Adipocyte (in vitro differentiated cells): ENCODE measurements at regions not wholly inside any gene's neighbourhood (a gene's known extent, or its start where the extent isn't known, plus 50 kb on each side); places are given as distances from the start of the nearest gene placed in this dataset.

ENCODE experiments used
- DNase-seq: peaks from one replicate; pipeline ENCODE4 v3.0.0-alpha.2; 2015; ENCODE audit warnings: low read depth
- H3K27me3 ChIP-seq: replicated peaks from 2 replicates; pipeline ENCODE4 v1.7.0; 2013; ENCODE audit warnings: mild to moderate bottlenecking, low read length, moderate library complexity; ENCODE audit not compliant: control insufficient read depth, insufficient read depth
- H3K36me3 ChIP-seq: 2 replicates; pipeline ENCODE4 v1.7.0; 2013; ENCODE audit warnings: low read length, mild to moderate bottlenecking, moderate library complexity; ENCODE audit not compliant: control insufficient read depth, insufficient read depth, severe bottlenecking
- H3K4me1 ChIP-seq: 2 replicates; pipeline ENCODE4 v1.7.0; 2013; ENCODE audit warnings: mild to moderate bottlenecking, low read length, moderate library complexity; ENCODE audit not compliant: control insufficient read depth, insufficient read depth
- H3K4me3 ChIP-seq: 2 replicates; pipeline ENCODE4 v1.7.0; 2013; ENCODE audit warnings: mild to moderate bottlenecking, low read length, moderate library complexity
- H3K9ac ChIP-seq: 2 replicates; pipeline ENCODE4 v1.7.0; 2013; ENCODE audit warnings: mild to moderate bottlenecking, low read length, moderate library complexity
- H3K9me3 ChIP-seq: 2 replicates; pipeline ENCODE4 v1.7.0; 2013; ENCODE audit warnings: mild to moderate bottlenecking, low read length, moderate library complexity; ENCODE audit not compliant: control insufficient read depth

DNA sequence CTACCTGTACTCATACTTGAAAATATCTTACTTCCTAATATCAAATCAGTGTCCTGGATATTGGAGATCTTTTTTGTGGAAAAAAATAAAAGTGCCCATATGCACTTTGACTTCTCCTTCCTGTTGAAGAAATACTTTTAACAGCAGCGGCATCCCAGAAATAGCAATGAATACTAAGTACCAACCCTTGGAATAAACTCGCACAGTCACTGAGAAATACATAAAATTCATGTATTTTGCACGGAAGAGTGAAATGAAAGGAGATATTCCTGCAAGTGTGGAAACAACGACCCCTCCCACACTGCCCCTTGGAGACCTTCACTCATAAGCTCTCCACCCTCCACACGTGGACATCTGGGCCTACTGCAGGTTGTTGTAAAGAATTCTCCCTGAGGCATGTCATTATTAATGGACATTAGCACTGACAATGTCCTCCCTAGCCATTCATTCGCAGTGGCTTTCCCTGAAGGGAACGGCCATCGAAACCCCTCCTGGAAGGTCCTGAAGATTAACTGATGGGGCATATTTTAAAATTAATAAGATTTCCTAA, 407.6 kb upstream of the PFKP start:
- Histone ChIP-seq H3K36me3 (no peaks in the 10 kb centered on the region), H3K9me3 (peaks cover 3% of the 10 kb centered on the region), H3K4me3 (no peak overlapping the region), H3K27me3 (no peaks in the 10 kb centered on the region), H3K9ac (no peak overlapping the region), H3K4me1 (no peaks in the 10 kb centered on the region)
- DNase-seq, result no peak

DNA sequence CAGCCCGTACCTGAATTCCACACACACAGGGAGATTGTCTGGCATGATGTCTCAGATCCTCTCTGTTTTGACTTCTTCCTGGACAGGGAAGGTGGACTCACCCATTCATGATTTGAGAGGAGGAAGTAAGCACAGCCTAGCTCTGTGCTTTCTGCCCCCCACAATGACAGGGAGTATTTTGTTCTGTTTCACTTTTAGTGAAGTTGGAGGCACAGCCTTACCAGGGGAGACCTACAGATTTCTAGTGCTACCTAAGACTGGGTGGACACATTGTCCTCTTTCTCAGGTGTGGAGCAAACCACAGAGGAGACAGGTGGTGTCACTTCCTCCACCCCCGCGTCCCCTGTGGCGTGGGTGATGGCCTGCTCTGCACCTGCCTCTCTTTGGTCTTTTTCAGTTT, 408.6 kb upstream of the PFKP start:
- no peak for DNase-seq
- Histone ChIP-seq H3K36me3 (no peaks in the 10 kb centered on the region), H3K9ac (no peak overlapping the region), H3K27me3 (no peaks in the 10 kb centered on the region), H3K4me3 (no peak overlapping the region), H3K4me1 (no peaks in the 10 kb centered on the region), H3K9me3 (no peaks in the 10 kb centered on the region)

- Histone ChIP-seq H3K9ac (no peak overlapping the region), H3K36me3 (no peaks in the 10 kb centered on the region), H3K4me3 (no peak overlapping the region), H3K4me1 (no peaks in the 10 kb centered on the region), H3K9me3 (no peaks in the 10 kb centered on the region), H3K27me3 (no peaks in the 10 kb centered on the region)
- DNase-seq, result no peak
Measured at GRCh38 chr10:2650328-2650727, 417.0 kb upstream of the PFKP start.

DNA sequence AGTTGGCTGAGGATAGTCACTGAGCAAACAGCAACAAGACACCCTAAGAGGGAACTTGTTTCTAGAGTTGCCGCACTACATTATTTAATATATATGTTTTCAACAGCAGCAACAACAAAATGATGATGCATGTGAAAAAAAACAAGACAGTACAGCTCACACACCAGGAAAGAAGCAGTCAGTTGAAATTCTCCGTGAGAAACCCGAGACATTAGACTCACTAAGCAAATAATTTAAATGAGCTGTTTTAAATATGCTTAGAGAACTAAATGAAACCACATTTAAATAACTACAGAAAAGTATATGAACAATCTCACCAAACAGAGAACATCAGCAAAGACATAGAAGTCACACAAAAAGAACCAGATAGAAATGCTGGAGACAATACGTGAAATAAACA, 426.3 kb upstream of the PFKP start:
- Histone ChIP-seq H3K4me3 (no peak overlapping the region), H3K9me3 (no peaks in the 10 kb centered on the region), H3K27me3 (no peaks in the 10 kb centered on the region), H3K9ac (no peak overlapping the region), H3K36me3 (no peaks in the 10 kb centered on the region), H3K4me1 (no peaks in the 10 kb centered on the region)
- no peak for DNase-seq

GRCh38 chr10:2633630-2634029, 433.7 kb upstream of the PFKP start:
- no peaks in the 10 kb centered on the region for H3K36me3 ChIP-seq
- no peak for DNase-seq

DNA sequence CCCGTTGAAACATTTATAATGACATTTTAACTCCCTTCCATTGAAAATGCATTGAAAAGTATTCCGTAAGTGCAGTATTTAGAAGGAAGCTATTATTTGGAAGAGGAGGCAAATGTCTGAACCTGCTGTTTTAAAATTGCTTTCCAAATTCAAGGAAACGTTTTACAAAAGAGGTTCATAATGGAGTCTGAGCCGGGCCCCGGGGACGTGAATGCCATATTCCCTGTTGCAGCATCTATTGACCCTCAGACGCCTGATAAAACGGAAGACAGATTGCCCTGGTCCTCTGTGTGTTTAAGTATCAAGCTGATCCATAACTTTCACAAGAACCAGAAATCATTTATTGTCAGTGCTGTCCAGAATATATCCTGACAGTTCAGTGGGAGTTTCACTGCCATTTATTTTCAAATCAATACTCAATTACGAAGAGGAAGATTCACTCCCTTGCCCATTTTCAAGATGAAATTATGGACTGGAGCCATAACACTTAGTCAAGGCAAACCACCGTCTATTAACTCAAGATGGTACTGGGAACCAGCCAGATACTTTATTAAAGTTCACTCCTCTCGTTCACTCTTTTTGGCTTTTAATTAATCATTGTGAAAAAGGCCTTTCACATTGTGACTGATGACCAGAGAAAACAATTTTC, 435.7 kb upstream of the PFKP start:
- Histone ChIP-seq H3K9me3 (no peaks in the 10 kb centered on the region), H3K27me3 (no peaks in the 10 kb centered on the region), H3K9ac (no peak overlapping the region), H3K36me3 (no peaks in the 10 kb centered on the region), H3K4me1 (no peaks in the 10 kb centered on the region), H3K4me3 (no peak overlapping the region)
- no peak for DNase-seq

More at GRCh38 chr10:2633630-2634029, 433.7 kb upstream of the PFKP start:
- Histone ChIP-seq H3K9me3 (no peaks in the 10 kb centered on the region), H3K4me1 (no peaks in the 10 kb centered on the region), H3K27me3 (no peaks in the 10 kb centered on the region), H3K9ac (no peak overlapping the region), H3K4me3 (no peak overlapping the region)

- Histone ChIP-seq H3K4me1 (no peaks in the 10 kb centered on the region), H3K9ac (no peak overlapping the region), H3K27me3 (no peaks in the 10 kb centered on the region), H3K36me3 (no peaks in the 10 kb centered on the region), H3K9me3 (no peaks in the 10 kb centered on the region), H3K4me3 (no peak overlapping the region)
- no peak for DNase-seq
Measured at GRCh38 chr10:2628705-2629104, 438.6 kb upstream of the PFKP start.

- Histone ChIP-seq H3K4me3 (no peak overlapping the region), H3K36me3 (no peaks in the 10 kb centered on the region), H3K9me3 (no peaks in the 10 kb centered on the region), H3K4me1 (no peaks in the 10 kb centered on the region), H3K9ac (no peak overlapping the region), H3K27me3 (no peaks in the 10 kb centered on the region)
- DNase-seq, result no peak
Measured at GRCh38 chr10:2627969-2628368, 439.4 kb upstream of the PFKP start.

DNA sequence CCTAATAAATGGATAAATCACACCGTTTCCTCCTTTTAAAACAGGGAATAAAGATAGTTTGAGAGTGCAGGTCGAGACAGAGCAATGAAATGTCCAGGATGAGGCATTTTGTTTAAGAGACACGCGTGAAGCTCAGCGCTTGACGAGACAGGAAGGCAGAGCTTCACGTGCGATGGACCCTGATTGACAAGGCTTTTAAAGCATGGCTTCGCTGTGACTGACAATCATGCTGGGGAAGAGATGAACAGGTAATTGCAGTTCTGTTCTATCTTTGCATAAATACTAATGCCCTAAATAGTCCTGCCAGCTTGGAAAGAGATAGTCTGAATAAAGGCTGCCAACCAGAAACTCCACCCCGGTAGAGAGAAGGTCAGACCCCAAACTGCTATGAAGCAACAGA, 442.3 kb upstream of the PFKP start:
- DNase-seq, result no peak
- H3K36me3 ChIP-seq, result no peaks in the 10 kb centered on the region
- no peaks in the 10 kb centered on the region for H3K27me3 ChIP-seq
- no peaks in the 10 kb centered on the region for H3K9me3 ChIP-seq
- H3K4me3 ChIP-seq, result no peak overlapping the region
- H3K9ac ChIP-seq, result no peak overlapping the region
- H3K4me1 ChIP-seq, result no peaks in the 10 kb centered on the region

GRCh38 chr10:2623675-2624274, 443.6 kb upstream of the PFKP start:
- DNase-seq, result no peak
- H3K4me1 ChIP-seq, result no peaks in the 10 kb centered on the region
- peaks cover 3% of the 10 kb centered on the region for H3K27me3 ChIP-seq
- no peak overlapping the region for H3K4me3 ChIP-seq
- H3K9me3 ChIP-seq, result no peaks in the 10 kb centered on the region
- no peak overlapping the region for H3K9ac ChIP-seq
- no peaks in the 10 kb centered on the region for H3K36me3 ChIP-seq

GRCh38 chr10:2620827-2621521, 446.4 kb upstream of the PFKP start:
- Histone ChIP-seq H3K4me1 (no peaks in the 10 kb centered on the region), H3K36me3 (no peaks in the 10 kb centered on the region), H3K4me3 (no peak overlapping the region), H3K9me3 (no peaks in the 10 kb centered on the region), H3K9ac (no peak overlapping the region), H3K27me3 (peaks cover 3% of the 10 kb centered on the region)
- no peak for DNase-seq
